GM21515 (cell line): ENCODE measurements at regions not wholly inside any gene's neighbourhood (a gene's known extent, or its start where the extent isn't known, plus 50 kb on each side); places are given as distances from the start of the nearest gene placed in this dataset.
"Not testable (repeated sequence)": the region's sequence is repeated elsewhere in the genome, so short reads cannot be mapped to it uniquely, and the experiment has no call there.

Experiments
- ATAC-seq: cut with Tn5 transposase; IDR thresholded peaks from one replicate; pipeline ENCODE4 v1.9.1; 2021; ENCODE audit not compliant: unreplicated experiment

- not testable (repeated sequence) for ATAC-seq
Observed at GRCh38 chr10:9402507-9403195, 1348.2 kb downstream of the GATA3 start.

- ATAC-seq = not testable (repeated sequence)
Observed at GRCh38 chr10:9407201-9407600, 1352.7 kb downstream of the GATA3 start.

GRCh38 chr10:9416331-9416730 is 1361.8 kb downstream of the GATA3 start:
- no peak for ATAC-seq

- no peak for ATAC-seq
Observed at GRCh38 chr10:9419757-9420156, 1365.3 kb downstream of the GATA3 start.

GRCh38 chr10:9427209-9427608 is 1372.7 kb downstream of the GATA3 start:
- ATAC-seq = no peak

- no peak for ATAC-seq
Observed at GRCh38 chr10:9437131-9437530, 1382.6 kb downstream of the GATA3 start.

GRCh38 chr10:9443758-9444157 is 1389.3 kb downstream of the GATA3 start:
- no peak for ATAC-seq

- ATAC-seq = no peak
Observed at GRCh38 chr10:9449530-9449929, 1395.0 kb downstream of the GATA3 start.

- no peak for ATAC-seq
Observed at GRCh38 chr10:9450801-9451200, 1396.3 kb downstream of the GATA3 start.

- ATAC-seq = no peak
Observed at GRCh38 chr10:9451211-9451773, 1396.8 kb downstream of the GATA3 start.

- no peak for ATAC-seq
Observed at GRCh38 chr10:9452056-9452455, 1397.6 kb downstream of the GATA3 start.

- not testable (repeated sequence) for ATAC-seq
Observed at GRCh38 chr10:9453871-9454270, 1399.4 kb downstream of the GATA3 start.

- no peak for ATAC-seq
Observed at GRCh38 chr10:9469663-9470205, 1415.2 kb downstream of the GATA3 start.

GRCh38 chr10:9470581-9470980 is 1416.1 kb downstream of the GATA3 start:
- no peak for ATAC-seq

- ATAC-seq = no peak
Observed at GRCh38 chr10:9501944-9502343, 1447.5 kb downstream of the GATA3 start.

- ATAC-seq = no peak
Observed at GRCh38 chr10:9504227-9504626, 1449.7 kb downstream of the GATA3 start.

GRCh38 chr10:9505546-9505945 is 1451.1 kb downstream of the GATA3 start:
- ATAC-seq = no peak

GRCh38 chr10:9508606-9509005 is 1454.1 kb downstream of the GATA3 start:
- no peak for ATAC-seq

GRCh38 chr10:9510626-9511025 is 1456.1 kb downstream of the GATA3 start:
- no peak for ATAC-seq

GRCh38 chr10:9515922-9516321 is 1461.4 kb downstream of the GATA3 start:
- ATAC-seq = no peak

- ATAC-seq = peak; percentile 81
Observed at GRCh38 chr10:9535744-9536143, 1481.3 kb downstream of the GATA3 start.

- no peak for ATAC-seq
Observed at GRCh38 chr10:9545073-9545472, 1472.6 kb upstream of the CELF2 start.
